GM12892 (cell line): ENCODE measurements at regions not wholly inside any gene's neighbourhood (a gene's known extent, or its start where the extent isn't known, plus 50 kb on each side); places are given as distances from the start of the nearest gene placed in this dataset.

Source experiments
- POLR2A ChIP-seq: IDR thresholded peaks from 2 replicates; pipeline ENCODE4 v1.6.1; 2011; ENCODE audit warnings: low read depth, low read length, control low read depth
- POLR2AphosphoS5 ChIP-seq: IDR thresholded peaks from 2 replicates; pipeline ENCODE4 v1.6.1; 2011; ENCODE audit warnings: low read depth, low read length, control low read depth
- TAF1 ChIP-seq: IDR thresholded peaks from 2 replicates; pipeline ENCODE4 v1.6.1; 2011; ENCODE audit warnings: low read depth, mild to moderate bottlenecking, control low read depth, low read length, borderline replicate concordance

GRCh38 chr4:56757261-56757746, 64.2 kb downstream of the SPINK2 start:
- no peak for TF ChIP-seq POLR2AphosphoS5
- TF ChIP-seq POLR2A, result no peak
- TF ChIP-seq TAF1, result no peak
